ENCODE measurements at regions not wholly inside any gene's neighbourhood (a gene's known extent, or its start where the extent isn't known, plus 50 kb on each side); places are given as distances from the start of the nearest gene placed in this dataset.
"Not testable (repeated sequence)": the region's sequence is repeated elsewhere in the genome, so short reads cannot be mapped to it uniquely, and the experiment has no call there.

- no peak for TF ChIP-seq SRSF3 (IDR thresholded peaks at IDR 0.05; ENCODE audit: insufficient read depth, low read length)
- TF ChIP-seq CBX2 (IDR thresholded peaks at IDR 0.05; ENCODE audit: insufficient read depth, low read length, poor library complexity, severe bottlenecking), result no peak
- TF ChIP-seq POLR2H (tag; IDR thresholded peaks at IDR 0.05; ENCODE audit: low read depth), result no peak
These were observed 105.1 kb upstream of the SGCD start (continued) for GRCh38 chr5:156221816-156222215.

DNA sequence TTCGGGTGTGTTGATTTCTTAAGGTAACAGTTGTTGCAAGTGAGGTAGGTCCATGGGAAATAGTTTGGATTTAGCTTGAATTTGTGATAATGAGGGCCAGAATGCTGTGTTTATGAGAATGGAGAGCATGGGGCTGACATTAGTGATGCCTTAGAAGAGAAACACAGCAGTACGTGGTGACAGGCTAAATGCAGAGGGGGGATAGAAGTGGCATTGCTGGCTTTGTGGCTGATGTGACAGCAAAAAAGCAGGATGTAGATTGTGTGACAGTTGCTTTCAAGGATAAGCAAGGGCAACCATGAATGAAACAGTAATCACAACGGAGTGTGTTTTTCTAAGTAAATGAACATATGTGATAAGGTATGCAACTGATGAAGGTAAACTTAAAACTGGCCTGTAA lies 103.4 kb upstream of the SGCD start:
- Histone ChIP-seq H2AFZ (ENCODE audit: low read depth, low read length) (no peak overlapping the region), H3K27ac (ENCODE audit: extremely low read depth, low read depth, low read length) (no peak overlapping the region), H3K9me1 (ENCODE audit: control insufficient read depth, insufficient read depth, low read length) (no peaks in the 10 kb centered on the region), H3K79me2 (ENCODE audit: control insufficient read depth, insufficient read depth, low read length) (no peaks in the 10 kb centered on the region), H3K4me3 (no peak overlapping the region), H3K4me1 (replicated peaks in 1 of 2; ENCODE audit: control insufficient read depth in 2 of 2, insufficient read depth in 2 of 2, low read length in 2 of 2) (no peaks in the 10 kb centered on the region), H3K9me3 (replicated peaks; ENCODE audit: control insufficient read depth, insufficient read depth, low read depth, low read length) (no peaks in the 10 kb centered on the region; the same call in 1 of the 2 replicates), H3K27me3 (ENCODE audit: control insufficient read depth in 2 of 2, insufficient read depth in 2 of 2, low read length in 2 of 2) (no peaks in the 10 kb centered on the region), H3K9ac (ENCODE audit: insufficient read depth in 1 of 2, low read depth in 2 of 2, low read length in 2 of 2) (no peak overlapping the region), H4K20me1 (replicated peaks; ENCODE audit: control insufficient read depth, insufficient read depth, low read length) (no peaks in the 10 kb centered on the region), H3K4me2 (ENCODE audit: insufficient read depth, low read length) (no peak overlapping the region), H3K36me3 (ENCODE audit: control insufficient read depth, insufficient read depth, low read length) (no peaks in the 10 kb centered on the region)
- no peak for DNase-seq (ENCODE audit: extremely low read depth in 1 of 4, low spot score in 3 of 4)
- in situ Hi-C loops (cut with MboI) (no loop called here), intact Hi-C loops (cut with micrococcal nuclease) (no loop called here)
- CTCF ChIA-PET (ENCODE audit: low intra/inter-chr PET ratio), result no interaction called here
- WGBS (ENCODE audit: insufficient coverage, low coverage, missing lambda C conversion rate), result 0% methylated on average over 3 of the region's 3 CpGs
- BruUV-seq (replicated peaks), result no TSS peak
- FAIRE-seq, result no peak
- POLR2A ChIA-PET, result no interaction called here
- ATAC-seq, result no peak
- TF ChIP-seq BMI1 (IDR thresholded peaks at IDR 0.05; ENCODE audit: low read length) (no peak), ZNF79 (CRISPR knock-in tag; IDR thresholded peaks at IDR 0.05; ENCODE audit: low read depth) (no peak), ZNF212 (CRISPR knock-in tag; IDR thresholded peaks at IDR 0.05) (no peak), ILF3 (IDR thresholded peaks at IDR 0.05; ENCODE audit: borderline replicate concordance) (no peak)
- TF ChIP-seq, protein P1, sequence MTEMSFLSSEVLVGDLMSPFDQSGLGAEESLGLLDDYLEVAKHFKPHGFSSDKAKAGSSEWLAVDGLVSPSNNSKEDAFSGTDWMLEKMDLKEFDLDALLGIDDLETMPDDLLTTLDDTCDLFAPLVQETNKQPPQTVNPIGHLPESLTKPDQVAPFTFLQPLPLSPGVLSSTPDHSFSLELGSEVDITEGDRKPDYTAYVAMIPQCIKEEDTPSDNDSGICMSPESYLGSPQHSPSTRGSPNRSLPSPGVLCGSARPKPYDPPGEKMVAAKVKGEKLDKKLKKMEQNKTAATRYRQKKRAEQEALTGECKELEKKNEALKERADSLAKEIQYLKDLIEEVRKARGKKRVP (CRISPR knock-in tag; IDR thresholded peaks at IDR 0.05), result no peak

GRCh38 chr5:156226485-156226884 lies 100.5 kb upstream of the SGCD start:
- H3K27ac ChIP-seq (ENCODE audit: extremely low read depth, low read depth, low read length); H3K4me3 ChIP-seq; intact Hi-C loops (cut with micrococcal nuclease); POLR2A ChIA-PET; H3K9me1 ChIP-seq (ENCODE audit: control insufficient read depth, insufficient read depth, low read length); DNase-seq (ENCODE audit: extremely low read depth in 1 of 4, low spot score in 3 of 4); H3K4me2 ChIP-seq (ENCODE audit: insufficient read depth, low read length); H3K9ac ChIP-seq (ENCODE audit: insufficient read depth in 1 of 2, low read depth in 2 of 2, low read length in 2 of 2); H3K9me3 ChIP-seq (replicated peaks; ENCODE audit: control insufficient read depth, insufficient read depth, low read depth, low read length); ATAC-seq; H3K36me3 ChIP-seq (ENCODE audit: control insufficient read depth, insufficient read depth, low read length); in situ Hi-C loops (cut with MboI); CTCF ChIA-PET (ENCODE audit: low intra/inter-chr PET ratio); FAIRE-seq; H3K79me2 ChIP-seq (ENCODE audit: control insufficient read depth, insufficient read depth, low read length); H3K27me3 ChIP-seq (ENCODE audit: control insufficient read depth in 2 of 2, insufficient read depth in 2 of 2, low read length in 2 of 2); H4K20me1 ChIP-seq (replicated peaks; ENCODE audit: control insufficient read depth, insufficient read depth, low read length); BruUV-seq (replicated peaks); H2AFZ ChIP-seq (ENCODE audit: low read depth, low read length); H3K4me1 ChIP-seq (replicated peaks in 1 of 2; ENCODE audit: control insufficient read depth in 2 of 2, insufficient read depth in 2 of 2, low read length in 2 of 2): not testable (repeated sequence)
- 0% methylated on average over 1 of the region's 1 CpG for WGBS (ENCODE audit: insufficient coverage, low coverage, missing lambda C conversion rate)
